ENCODE measurements at regions not wholly inside any gene's neighbourhood (a gene's known extent, or its start where the extent isn't known, plus 50 kb on each side); places are given as distances from the start of the nearest gene placed in this dataset.

DNA sequence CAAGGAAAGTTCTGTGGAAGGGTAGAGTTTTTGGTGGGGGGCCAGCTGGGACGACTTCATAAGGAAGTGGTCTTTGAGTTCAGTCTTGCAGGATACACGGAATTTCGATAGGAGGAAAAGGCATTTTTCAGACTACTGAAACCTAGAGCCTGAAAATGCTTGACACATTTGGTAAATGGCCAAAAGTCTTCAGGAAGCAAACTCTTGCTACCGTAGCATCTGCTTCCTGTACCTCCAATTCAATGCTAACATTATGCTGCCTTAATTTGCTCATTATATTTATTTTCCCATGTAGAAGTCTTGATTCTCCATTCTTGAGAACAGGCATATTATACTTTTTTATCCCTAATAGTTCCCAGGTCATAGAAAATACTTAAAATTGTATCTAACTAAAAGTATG lies 129.3 kb upstream of the MED13 start:
- no peaks in the 10 kb centered on the region for H3K27me3 Mint-ChIP-seq (ENCODE audit: low read depth)
- TF ChIP-seq, protein P1, sequence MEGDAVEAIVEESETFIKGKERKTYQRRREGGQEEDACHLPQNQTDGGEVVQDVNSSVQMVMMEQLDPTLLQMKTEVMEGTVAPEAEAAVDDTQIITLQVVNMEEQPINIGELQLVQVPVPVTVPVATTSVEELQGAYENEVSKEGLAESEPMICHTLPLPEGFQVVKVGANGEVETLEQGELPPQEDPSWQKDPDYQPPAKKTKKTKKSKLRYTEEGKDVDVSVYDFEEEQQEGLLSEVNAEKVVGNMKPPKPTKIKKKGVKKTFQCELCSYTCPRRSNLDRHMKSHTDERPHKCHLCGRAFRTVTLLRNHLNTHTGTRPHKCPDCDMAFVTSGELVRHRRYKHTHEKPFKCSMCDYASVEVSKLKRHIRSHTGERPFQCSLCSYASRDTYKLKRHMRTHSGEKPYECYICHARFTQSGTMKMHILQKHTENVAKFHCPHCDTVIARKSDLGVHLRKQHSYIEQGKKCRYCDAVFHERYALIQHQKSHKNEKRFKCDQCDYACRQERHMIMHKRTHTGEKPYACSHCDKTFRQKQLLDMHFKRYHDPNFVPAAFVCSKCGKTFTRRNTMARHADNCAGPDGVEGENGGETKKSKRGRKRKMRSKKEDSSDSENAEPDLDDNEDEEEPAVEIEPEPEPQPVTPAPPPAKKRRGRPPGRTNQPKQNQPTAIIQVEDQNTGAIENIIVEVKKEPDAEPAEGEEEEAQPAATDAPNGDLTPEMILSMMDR (IDR thresholded peaks at IDR 0.05), result no peak
- no peaks in the 10 kb centered on the region for H3K4me1 Mint-ChIP-seq (ENCODE audit: low read depth)
- H3K36me3 Mint-ChIP-seq (ENCODE audit: low read depth), result peaks cover 4% of the 10 kb centered on the region
- no peak overlapping the region for H3K27ac Mint-ChIP-seq (ENCODE audit: unreplicated experiment)
- H3K4me3 Mint-ChIP-seq (ENCODE audit: unreplicated experiment), result no peak overlapping the region
- peaks cover 8% of the 10 kb centered on the region for H3K9me3 Mint-ChIP-seq (ENCODE audit: low read depth)
- no peak for DNase-seq (ENCODE audit: low spot score)

DNA sequence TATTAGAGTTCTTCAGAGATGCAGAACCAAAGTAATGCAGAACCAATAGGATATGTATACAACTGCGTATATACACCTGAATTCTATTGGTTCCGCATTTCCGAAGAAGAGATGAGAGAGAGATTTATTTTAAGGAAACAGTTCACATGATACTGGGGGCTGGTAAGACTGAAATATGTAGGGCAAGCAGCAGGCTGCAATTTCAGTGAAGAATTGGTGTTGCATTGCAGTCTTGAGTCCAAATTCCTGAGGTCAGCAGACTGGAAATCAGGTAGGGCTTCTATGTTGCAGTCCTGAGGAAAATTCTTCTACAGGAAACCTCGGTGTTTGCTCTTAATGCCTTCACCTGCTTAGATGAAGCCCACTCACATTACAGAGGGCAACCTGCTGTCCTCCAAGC lies 128.2 kb upstream of the MED13 start:
- Mint-ChIP-seq H3K36me3 (ENCODE audit: low read depth) (peaks cover 4% of the 10 kb centered on the region), H3K4me1 (ENCODE audit: low read depth) (no peaks in the 10 kb centered on the region), H3K27ac (ENCODE audit: unreplicated experiment) (no peak overlapping the region), H3K4me3 (ENCODE audit: unreplicated experiment) (no peak overlapping the region), H3K9me3 (ENCODE audit: low read depth) (peaks cover 8% of the 10 kb centered on the region), H3K27me3 (ENCODE audit: low read depth) (no peaks in the 10 kb centered on the region)
- DNase-seq (ENCODE audit: low spot score), result no peak
- TF ChIP-seq, protein P1 (IDR thresholded peaks at IDR 0.05), result no peak

DNA sequence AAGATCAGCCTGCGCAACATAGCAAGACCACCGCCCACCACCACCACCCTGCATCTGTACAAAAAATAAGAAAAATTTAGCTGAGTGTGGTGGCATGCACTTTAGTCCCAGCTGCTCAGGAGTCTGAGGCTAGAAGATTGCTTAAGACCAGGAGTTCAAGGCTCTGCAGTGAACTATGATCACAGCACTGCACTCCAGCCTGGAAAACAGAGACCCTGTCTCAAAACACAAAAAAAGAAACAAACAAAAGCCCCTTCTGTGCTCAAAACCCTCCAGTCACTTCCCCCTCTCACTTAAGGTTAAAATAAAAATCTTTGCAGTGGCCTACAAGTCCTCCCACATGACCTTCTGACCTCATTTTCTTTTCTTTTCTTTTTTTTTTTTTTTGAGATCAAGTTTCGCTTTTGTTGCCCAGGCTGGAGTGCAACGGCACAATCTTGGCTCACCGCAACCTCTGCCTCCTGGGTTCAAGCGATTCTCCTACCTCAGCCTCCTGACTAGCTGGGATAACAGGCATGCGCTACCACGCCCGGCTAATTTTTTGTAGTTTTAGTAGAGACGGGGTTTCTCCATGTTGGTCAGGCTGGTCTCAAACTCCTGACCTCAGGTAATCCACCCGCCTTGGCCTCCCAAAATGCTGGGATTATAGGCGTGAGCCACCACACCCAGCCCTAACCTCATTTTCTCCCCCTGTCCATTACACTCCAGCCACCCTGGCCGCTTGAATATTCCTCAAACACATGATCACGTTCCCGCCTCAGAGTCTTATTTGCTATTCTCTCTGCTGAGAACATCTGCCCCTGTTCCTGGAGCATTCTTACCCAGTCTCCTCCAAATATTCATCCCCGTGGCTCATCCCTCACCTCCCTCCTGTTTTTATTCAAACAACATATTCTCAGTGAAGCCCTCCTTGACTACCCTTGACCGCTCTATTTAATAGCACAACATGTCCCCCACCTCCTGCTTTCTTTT lies 126.6 kb upstream of the MED13 start:
- TF ChIP-seq, protein P1 (IDR thresholded peaks at IDR 0.05), result no peak

GRCh38 chr17:62189377-62189776 lies 124.3 kb upstream of the MED13 start:
- TF ChIP-seq, protein P1 (IDR thresholded peaks at IDR 0.05), result no peak
- Mint-ChIP-seq H3K27ac (ENCODE audit: unreplicated experiment) (no peak overlapping the region), H3K4me3 (ENCODE audit: unreplicated experiment) (no peak overlapping the region), H3K36me3 (ENCODE audit: low read depth) (no peaks in the 10 kb centered on the region), H3K27me3 (ENCODE audit: low read depth) (no peaks in the 10 kb centered on the region), H3K4me1 (ENCODE audit: low read depth) (peaks cover 3% of the 10 kb centered on the region), H3K9me3 (ENCODE audit: low read depth) (no peaks in the 10 kb centered on the region)
- DNase-seq (ENCODE audit: low spot score), result no peak

More for the DNA sequence above, 126.6 kb upstream of the MED13 start:
- no peak for DNase-seq (ENCODE audit: low spot score)
- H3K27ac Mint-ChIP-seq (ENCODE audit: unreplicated experiment), result no peak overlapping the region
- H3K4me1 Mint-ChIP-seq (ENCODE audit: low read depth), result peaks cover 3% of the 10 kb centered on the region
- H3K9me3 Mint-ChIP-seq (ENCODE audit: low read depth), result peaks cover 8% of the 10 kb centered on the region
- peaks cover 4% of the 10 kb centered on the region for H3K36me3 Mint-ChIP-seq (ENCODE audit: low read depth)
- no peak overlapping the region for H3K4me3 Mint-ChIP-seq (ENCODE audit: unreplicated experiment)
- no peaks in the 10 kb centered on the region for H3K27me3 Mint-ChIP-seq (ENCODE audit: low read depth)

- no peak for DNase-seq (ENCODE audit: low spot score)
- TF ChIP-seq, protein P1 (IDR thresholded peaks at IDR 0.05), result no peak
- H3K9me3 Mint-ChIP-seq (ENCODE audit: low read depth), result no peaks in the 10 kb centered on the region
- H3K4me3 Mint-ChIP-seq (ENCODE audit: unreplicated experiment), result no peak overlapping the region
- no peaks in the 10 kb centered on the region for H3K27me3 Mint-ChIP-seq (ENCODE audit: low read depth)
- no peak overlapping the region for H3K27ac Mint-ChIP-seq (ENCODE audit: unreplicated experiment)
- H3K4me1 Mint-ChIP-seq (ENCODE audit: low read depth), result peaks cover 3% of the 10 kb centered on the region
- H3K36me3 Mint-ChIP-seq (ENCODE audit: low read depth), result no peaks in the 10 kb centered on the region
Observed at GRCh38 chr17:62188713-62189112, 123.6 kb upstream of the MED13 start.
